ENCODE measurements at regions not wholly inside any gene's neighbourhood (a gene's known extent, or its start where the extent isn't known, plus 50 kb on each side); places are given as distances from the start of the nearest gene placed in this dataset.

DNA sequence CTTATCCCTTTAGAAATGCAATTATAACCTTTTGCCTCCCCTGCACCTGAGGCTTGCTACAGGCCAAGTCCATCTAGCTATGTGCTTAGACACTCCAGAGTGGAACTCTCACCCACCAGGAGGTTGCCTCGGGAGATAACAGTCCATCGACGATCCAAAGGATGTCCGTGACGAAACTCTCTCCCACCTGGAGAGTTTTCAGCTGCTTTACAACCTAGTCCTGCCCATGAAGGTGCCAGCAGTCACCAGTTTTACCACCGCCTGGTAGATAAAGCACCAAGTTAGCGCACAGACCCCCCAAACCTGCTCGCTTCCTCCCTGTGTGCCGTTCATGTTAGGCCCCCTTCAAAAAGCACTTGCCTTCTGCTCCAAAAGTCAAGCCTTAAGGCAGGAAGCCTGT, 53.1 kb upstream of the SHISAL1 start:
- no peak overlapping the region for H3K9ac ChIP-seq (ENCODE audit: insufficient read depth, low read length)
- H3K79me2 ChIP-seq (ENCODE audit: control insufficient read depth, insufficient read depth, low read length): no peaks in the 10 kb centered on the region
- no peaks in the 10 kb centered on the region for H4K20me1 ChIP-seq (ENCODE audit: control insufficient read depth, extremely low read depth, insufficient read depth, low read length)
- no peaks in the 10 kb centered on the region for H3K36me3 ChIP-seq (ENCODE audit: control insufficient read depth, insufficient read depth, low read length)
- no peak for DNase-seq (ENCODE audit: low read depth in 2 of 2)
- no peak overlapping the region for H3K4me2 ChIP-seq (ENCODE audit: extremely low read depth, insufficient read depth, low read length)
- no peak overlapping the region for H3K4me3 ChIP-seq (replicated peaks in 1 of 4; ENCODE audit: control extremely low read depth in 1 of 4, insufficient read depth in 1 of 4, low read depth in 3 of 4, low read length in 4 of 4)
- no peak overlapping the region for H3K27ac ChIP-seq (ENCODE audit: insufficient read depth, low read length)
- H3K9me3 ChIP-seq (ENCODE audit: control insufficient read depth, insufficient read depth, low read depth, low read length): no peaks in the 10 kb centered on the region
- no peak overlapping the region for H2AFZ ChIP-seq (ENCODE audit: low read length)
- no peaks in the 10 kb centered on the region for H3K27me3 ChIP-seq (ENCODE audit: control insufficient read depth, insufficient read depth, low read length)
- peaks cover 24% of the 10 kb centered on the region for H3K4me1 ChIP-seq (ENCODE audit: control insufficient read depth, extremely low read depth, insufficient read depth, low read length)
- no peak for TF ChIP-seq EZH2 (IDR thresholded peaks at IDR 0.05; ENCODE audit: low read length, missing control alignments)
- TF ChIP-seq, protein P1, sequence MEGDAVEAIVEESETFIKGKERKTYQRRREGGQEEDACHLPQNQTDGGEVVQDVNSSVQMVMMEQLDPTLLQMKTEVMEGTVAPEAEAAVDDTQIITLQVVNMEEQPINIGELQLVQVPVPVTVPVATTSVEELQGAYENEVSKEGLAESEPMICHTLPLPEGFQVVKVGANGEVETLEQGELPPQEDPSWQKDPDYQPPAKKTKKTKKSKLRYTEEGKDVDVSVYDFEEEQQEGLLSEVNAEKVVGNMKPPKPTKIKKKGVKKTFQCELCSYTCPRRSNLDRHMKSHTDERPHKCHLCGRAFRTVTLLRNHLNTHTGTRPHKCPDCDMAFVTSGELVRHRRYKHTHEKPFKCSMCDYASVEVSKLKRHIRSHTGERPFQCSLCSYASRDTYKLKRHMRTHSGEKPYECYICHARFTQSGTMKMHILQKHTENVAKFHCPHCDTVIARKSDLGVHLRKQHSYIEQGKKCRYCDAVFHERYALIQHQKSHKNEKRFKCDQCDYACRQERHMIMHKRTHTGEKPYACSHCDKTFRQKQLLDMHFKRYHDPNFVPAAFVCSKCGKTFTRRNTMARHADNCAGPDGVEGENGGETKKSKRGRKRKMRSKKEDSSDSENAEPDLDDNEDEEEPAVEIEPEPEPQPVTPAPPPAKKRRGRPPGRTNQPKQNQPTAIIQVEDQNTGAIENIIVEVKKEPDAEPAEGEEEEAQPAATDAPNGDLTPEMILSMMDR (conservative IDR thresholded peaks at IDR 0.05 in 1 of 2, IDR thresholded peaks at IDR 0.05 in 1 of 2; ENCODE audit: low read depth in 1 of 2, low read length in 2 of 2): no peak

DNA sequence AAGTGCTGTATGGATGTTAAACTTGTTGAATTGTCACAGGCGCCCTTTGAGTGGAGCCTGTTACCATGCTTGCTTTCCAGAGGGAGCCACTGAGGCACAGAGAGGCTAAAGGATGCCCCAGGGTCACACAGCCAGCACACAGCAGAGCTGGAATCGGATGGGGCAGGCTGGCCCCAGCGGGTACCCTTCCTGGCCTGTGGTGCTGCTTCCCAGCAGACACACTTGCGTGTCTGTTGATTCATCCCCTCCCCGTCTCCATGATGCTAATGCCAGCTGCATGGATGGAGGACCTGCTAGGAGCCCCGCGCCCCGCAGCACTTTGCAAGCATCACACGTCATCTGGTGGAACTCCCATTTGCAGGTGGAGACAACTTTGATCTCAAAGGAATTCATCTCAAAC, 52.4 kb upstream of the SHISAL1 start:
- no peak overlapping the region for H3K4me2 ChIP-seq (ENCODE audit: extremely low read depth, insufficient read depth, low read length)
- no peak overlapping the region for H3K4me3 ChIP-seq (replicated peaks in 1 of 4; ENCODE audit: control extremely low read depth in 1 of 4, insufficient read depth in 1 of 4, low read depth in 3 of 4, low read length in 4 of 4)
- H4K20me1 ChIP-seq (ENCODE audit: control insufficient read depth, extremely low read depth, insufficient read depth, low read length): no peaks in the 10 kb centered on the region
- H3K27me3 ChIP-seq (ENCODE audit: control insufficient read depth, insufficient read depth, low read length): no peaks in the 10 kb centered on the region
- TF ChIP-seq, protein P1 (conservative IDR thresholded peaks at IDR 0.05 in 1 of 2, IDR thresholded peaks at IDR 0.05 in 1 of 2; ENCODE audit: low read depth in 1 of 2, low read length in 2 of 2): no peak
- no peak for TF ChIP-seq EZH2 (IDR thresholded peaks at IDR 0.05; ENCODE audit: low read length, missing control alignments)
- H2AFZ ChIP-seq (ENCODE audit: low read length): no peak overlapping the region
- no peak overlapping the region for H3K27ac ChIP-seq (ENCODE audit: insufficient read depth, low read length)
- DNase-seq (ENCODE audit: low read depth in 2 of 2): peak in 1 of 2 donors; percentile 29
- peaks cover 29% of the 10 kb centered on the region for H3K4me1 ChIP-seq (ENCODE audit: control insufficient read depth, extremely low read depth, insufficient read depth, low read length)
- no peak overlapping the region for H3K9ac ChIP-seq (ENCODE audit: insufficient read depth, low read length)
- no peaks in the 10 kb centered on the region for H3K36me3 ChIP-seq (ENCODE audit: control insufficient read depth, insufficient read depth, low read length)
- H3K79me2 ChIP-seq (ENCODE audit: control insufficient read depth, insufficient read depth, low read length): no peaks in the 10 kb centered on the region
- H3K9me3 ChIP-seq (ENCODE audit: control insufficient read depth, insufficient read depth, low read depth, low read length): no peaks in the 10 kb centered on the region

DNA sequence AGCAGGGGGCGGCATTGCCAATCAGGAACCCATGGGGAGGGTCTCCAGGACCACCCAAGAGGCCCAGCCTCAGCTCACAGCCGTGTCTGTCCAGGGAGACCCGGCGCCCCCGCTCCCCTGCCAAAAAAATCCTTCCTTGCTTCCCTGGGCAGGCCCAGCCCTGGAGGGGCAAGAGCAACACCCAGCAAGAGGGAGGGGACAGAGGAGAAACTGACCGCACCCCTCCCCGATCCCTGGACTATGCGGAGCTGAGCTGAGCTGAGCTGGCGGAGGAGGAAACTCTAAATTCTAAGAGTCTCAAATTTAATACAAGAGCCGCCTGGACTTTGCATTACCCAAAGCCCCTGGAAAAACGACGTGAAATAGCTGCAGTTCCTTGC, 52.0 kb upstream of the SHISAL1 start:
- Histone ChIP-seq H4K20me1 (ENCODE audit: control insufficient read depth, extremely low read depth, insufficient read depth, low read length) (no peaks in the 10 kb centered on the region), H3K9ac (ENCODE audit: insufficient read depth, low read length) (no peak overlapping the region), H3K27ac (ENCODE audit: insufficient read depth, low read length) (no peak overlapping the region), H3K4me2 (ENCODE audit: extremely low read depth, insufficient read depth, low read length) (no peak overlapping the region), H3K36me3 (ENCODE audit: control insufficient read depth, insufficient read depth, low read length) (no peaks in the 10 kb centered on the region), H3K9me3 (ENCODE audit: control insufficient read depth, insufficient read depth, low read depth, low read length) (no peaks in the 10 kb centered on the region), H3K27me3 (ENCODE audit: control insufficient read depth, insufficient read depth, low read length) (no peaks in the 10 kb centered on the region), H3K4me1 (ENCODE audit: control insufficient read depth, extremely low read depth, insufficient read depth, low read length) (peaks cover 31% of the 10 kb centered on the region), H3K79me2 (ENCODE audit: control insufficient read depth, insufficient read depth, low read length) (no peaks in the 10 kb centered on the region), H3K4me3 (replicated peaks in 1 of 4; ENCODE audit: control extremely low read depth in 1 of 4, insufficient read depth in 1 of 4, low read depth in 3 of 4, low read length in 4 of 4) (no peak overlapping the region), H2AFZ (ENCODE audit: low read length) (no peak overlapping the region)
- TF ChIP-seq EZH2 (IDR thresholded peaks at IDR 0.05; ENCODE audit: low read length, missing control alignments): no peak
- TF ChIP-seq, protein P1 (conservative IDR thresholded peaks at IDR 0.05 in 1 of 2, IDR thresholded peaks at IDR 0.05 in 1 of 2; ENCODE audit: low read depth in 1 of 2, low read length in 2 of 2): no peak
- no peak for DNase-seq (ENCODE audit: low read depth in 2 of 2)
